Central memory CD8-positive, alpha-beta T cell (primary cell): ENCODE measurements at regions not wholly inside any gene's neighbourhood (a gene's known extent, or its start where the extent isn't known, plus 50 kb on each side); places are given as distances from the start of the nearest gene placed in this dataset.

Experiments
- ATAC-seq: fragments of 150-1000 bp; cut with Tn5 transposase; replicated peaks from 2 replicates; pipeline ENCODE4 v1.10.0; 2022; ENCODE audit warnings: mild to moderate bottlenecking, moderate FRiP score, moderate number of reproducible peaks; ENCODE audit not compliant: poor library complexity, severe bottlenecking; ENCODE audit errors: extremely low read depth
- DNase-seq, 2 donors: peaks; one replicate each; pipeline ENCODE4 v3.0.0; 2021; ENCODE audit warnings: low spot score in 2 of 2
- H3K27ac Mint-ChIP-seq: one replicate; pipeline ENCODE4 v1.8.0; 2022; ENCODE audit warnings: low read depth, mild to moderate bottlenecking, moderate library complexity, mixed read lengths
- H3K27me3 Mint-ChIP-seq: one replicate; pipeline ENCODE4 v1.8.0; 2022; ENCODE audit warnings: mixed read lengths
- H3K36me3 Mint-ChIP-seq: one replicate; pipeline ENCODE4 v1.8.0; 2022; ENCODE audit warnings: mild to moderate bottlenecking, moderate library complexity, mixed read lengths; ENCODE audit not compliant: insufficient read depth
- H3K4me1 Mint-ChIP-seq: one replicate; pipeline ENCODE4 v1.8.0; 2022; ENCODE audit warnings: mixed read lengths
- H3K4me3 Mint-ChIP-seq: one replicate; pipeline ENCODE4 v1.8.0; 2022; ENCODE audit warnings: mild to moderate bottlenecking, moderate library complexity, mixed read lengths
- H3K9me3 Mint-ChIP-seq: one replicate; pipeline ENCODE4 v1.8.0; 2022; ENCODE audit warnings: mixed read lengths

DNA sequence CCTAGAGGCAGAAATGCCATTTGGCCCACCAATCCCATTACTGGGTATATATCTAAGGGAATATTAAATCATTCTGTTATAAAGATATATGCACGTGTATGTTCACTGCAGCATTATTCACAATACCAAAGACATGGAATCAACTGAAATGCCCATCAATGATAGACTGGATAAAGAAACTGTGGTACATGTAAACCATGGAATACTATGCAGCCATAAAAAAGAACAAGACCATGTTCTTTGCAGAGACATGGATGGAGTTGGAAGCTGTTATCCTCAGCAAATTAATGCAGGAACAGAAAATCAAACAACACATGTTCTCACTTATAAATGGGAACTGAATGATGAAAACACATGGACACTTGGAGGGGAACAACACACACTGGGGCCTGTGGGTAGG, 458.4 kb downstream of the CD83 start:
- peaks cover 5% of the 10 kb centered on the region for H3K27me3 Mint-ChIP-seq
- no peak overlapping the region for H3K4me3 Mint-ChIP-seq
- ATAC-seq (no peak), DNase-seq (no peak)
- no peaks in the 10 kb centered on the region for H3K36me3 Mint-ChIP-seq
- no peaks in the 10 kb centered on the region for H3K4me1 Mint-ChIP-seq
- H3K9me3 Mint-ChIP-seq, result no peaks in the 10 kb centered on the region
- no peak overlapping the region for H3K27ac Mint-ChIP-seq

GRCh38 chr6:14578994-14579393, 461.4 kb downstream of the CD83 start:
- no peak overlapping the region for H3K4me3 Mint-ChIP-seq
- no peaks in the 10 kb centered on the region for H3K9me3 Mint-ChIP-seq
- H3K27ac Mint-ChIP-seq, result no peak overlapping the region
- ATAC-seq (no peak), DNase-seq (no peak)
- H3K27me3 Mint-ChIP-seq, result no peaks in the 10 kb centered on the region
- no peaks in the 10 kb centered on the region for H3K4me1 Mint-ChIP-seq
- no peaks in the 10 kb centered on the region for H3K36me3 Mint-ChIP-seq

- Mint-ChIP-seq H3K4me1 (no peaks in the 10 kb centered on the region), H3K4me3 (no peak overlapping the region), H3K9me3 (no peaks in the 10 kb centered on the region), H3K36me3 (no peaks in the 10 kb centered on the region), H3K27me3 (no peaks in the 10 kb centered on the region), H3K27ac (no peak overlapping the region)
- DNase-seq (no peak), ATAC-seq (no peak)
Observed at GRCh38 chr6:14582749-14583148, 465.2 kb downstream of the CD83 start.

DNA sequence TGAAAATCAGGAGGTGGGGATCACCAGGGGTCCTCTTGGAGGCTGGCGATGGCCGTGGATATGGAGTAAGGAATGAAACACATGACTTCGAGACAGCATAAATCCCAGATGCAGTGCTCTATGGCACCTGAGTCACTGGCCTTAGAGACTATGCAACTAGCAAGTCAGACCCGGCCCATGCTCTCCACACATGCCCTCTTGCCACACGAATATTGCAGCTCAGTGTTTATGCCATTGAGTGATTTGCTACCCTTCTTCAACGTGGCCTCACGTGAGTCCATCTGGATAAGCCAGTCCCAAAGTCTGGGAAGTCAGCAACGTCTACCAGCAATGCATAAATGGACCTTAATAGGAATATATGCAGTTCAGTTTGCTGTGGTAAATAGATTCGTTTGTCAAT, 466.3 kb downstream of the CD83 start:
- Mint-ChIP-seq H3K27me3 (no peaks in the 10 kb centered on the region), H3K4me1 (no peaks in the 10 kb centered on the region), H3K27ac (no peak overlapping the region), H3K9me3 (no peaks in the 10 kb centered on the region), H3K36me3 (no peaks in the 10 kb centered on the region), H3K4me3 (no peak overlapping the region)
- DNase-seq, result no peak
- no peak for ATAC-seq

DNA sequence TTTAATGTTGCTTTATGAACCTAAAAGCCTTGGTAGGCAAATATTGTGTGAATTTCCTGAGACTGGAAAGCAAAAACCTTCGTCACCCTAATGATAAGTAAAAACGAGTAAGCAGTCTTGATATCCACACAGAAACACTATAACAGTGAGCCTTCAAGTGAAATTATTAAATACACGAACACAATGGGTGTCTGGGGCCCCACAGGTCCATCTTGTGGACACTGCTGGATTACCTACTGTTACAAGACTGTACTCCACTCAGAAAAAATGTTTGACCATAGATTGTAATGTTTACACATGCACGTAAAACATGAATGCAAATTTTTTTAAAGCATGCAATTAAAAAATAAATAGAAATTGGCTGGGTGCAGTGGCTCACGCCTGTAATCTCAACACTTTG, 466.9 kb downstream of the CD83 start:
- Mint-ChIP-seq H3K4me3 (no peak overlapping the region), H3K9me3 (no peaks in the 10 kb centered on the region), H3K27ac (no peak overlapping the region), H3K4me1 (no peaks in the 10 kb centered on the region), H3K36me3 (no peaks in the 10 kb centered on the region), H3K27me3 (no peaks in the 10 kb centered on the region)
- ATAC-seq, result no peak
- no peak for DNase-seq

- Mint-ChIP-seq H3K27me3 (no peaks in the 10 kb centered on the region), H3K9me3 (no peaks in the 10 kb centered on the region), H3K27ac (no peak overlapping the region), H3K36me3 (no peaks in the 10 kb centered on the region), H3K4me1 (no peaks in the 10 kb centered on the region), H3K4me3 (no peak overlapping the region)
- ATAC-seq (no peak), DNase-seq (no peak)
Observed at GRCh38 chr6:14585689-14586088, 468.1 kb downstream of the CD83 start.

DNA sequence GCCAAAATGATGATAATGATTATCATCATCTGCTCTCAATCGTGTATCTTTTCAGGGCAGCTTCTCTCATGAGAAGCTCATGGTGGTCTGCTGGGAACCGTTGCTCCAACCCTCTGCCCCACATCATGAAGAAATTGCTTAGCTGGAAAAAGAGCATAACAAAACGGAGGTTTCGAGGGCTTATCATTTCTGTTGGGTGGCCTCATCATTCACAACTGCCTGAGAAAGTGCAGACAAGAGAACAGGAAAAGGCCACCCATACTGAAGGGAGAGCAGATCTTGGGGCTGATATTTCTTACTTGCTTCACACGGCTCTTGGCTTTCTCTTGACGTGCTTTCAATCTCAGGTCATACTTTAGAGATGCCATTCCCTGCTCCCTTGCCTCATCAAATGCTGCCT, 471.6 kb downstream of the CD83 start:
- no peaks in the 10 kb centered on the region for H3K4me1 Mint-ChIP-seq
- no peaks in the 10 kb centered on the region for H3K9me3 Mint-ChIP-seq
- H3K27ac Mint-ChIP-seq, result no peak overlapping the region
- DNase-seq, result no peak
- no peaks in the 10 kb centered on the region for H3K36me3 Mint-ChIP-seq
- no peak overlapping the region for H3K4me3 Mint-ChIP-seq
- no peaks in the 10 kb centered on the region for H3K27me3 Mint-ChIP-seq
- ATAC-seq, result no peak

- Mint-ChIP-seq H3K36me3 (no peaks in the 10 kb centered on the region), H3K4me1 (no peaks in the 10 kb centered on the region), H3K27ac (no peak overlapping the region), H3K4me3 (no peak overlapping the region), H3K9me3 (no peaks in the 10 kb centered on the region), H3K27me3 (no peaks in the 10 kb centered on the region)
- ATAC-seq (no peak), DNase-seq (no peak)
Observed at GRCh38 chr6:14590586-14590985, 473.0 kb downstream of the CD83 start.

DNA sequence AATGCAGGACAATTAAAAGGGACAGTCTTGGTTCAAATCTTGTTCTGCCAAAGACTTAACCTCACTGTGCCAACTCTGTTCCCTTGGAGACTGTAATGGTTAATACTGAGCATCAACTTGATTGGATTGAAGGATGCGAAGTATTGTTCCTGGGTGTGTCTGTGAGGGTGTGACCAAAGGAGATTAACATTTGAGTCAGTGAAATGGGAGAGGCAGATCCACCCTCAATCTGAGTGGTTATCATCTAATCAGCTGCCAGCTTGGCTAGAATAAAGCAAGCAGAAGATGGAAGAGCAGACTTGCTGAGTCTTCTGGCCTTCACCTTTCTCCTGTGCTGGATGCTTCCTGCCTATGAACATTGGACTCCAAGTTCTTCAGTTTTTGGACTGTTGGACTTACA, 474.4 kb downstream of the CD83 start:
- no peak for ATAC-seq
- H3K9me3 Mint-ChIP-seq, result no peaks in the 10 kb centered on the region
- no peak overlapping the region for H3K27ac Mint-ChIP-seq

GRCh38 chr6:14593286-14593685, 475.7 kb downstream of the CD83 start:
- Mint-ChIP-seq H3K36me3 (no peaks in the 10 kb centered on the region), H3K4me3 (no peak overlapping the region), H3K27me3 (no peaks in the 10 kb centered on the region), H3K27ac (no peak overlapping the region), H3K4me1 (no peaks in the 10 kb centered on the region), H3K9me3 (no peaks in the 10 kb centered on the region)
- DNase-seq, result no peak
- ATAC-seq, result no peak

More for the DNA sequence above, 474.4 kb downstream of the CD83 start:
- no peak for DNase-seq
- Mint-ChIP-seq H3K27me3 (no peaks in the 10 kb centered on the region), H3K4me3 (no peak overlapping the region), H3K4me1 (no peaks in the 10 kb centered on the region), H3K36me3 (no peaks in the 10 kb centered on the region)

DNA sequence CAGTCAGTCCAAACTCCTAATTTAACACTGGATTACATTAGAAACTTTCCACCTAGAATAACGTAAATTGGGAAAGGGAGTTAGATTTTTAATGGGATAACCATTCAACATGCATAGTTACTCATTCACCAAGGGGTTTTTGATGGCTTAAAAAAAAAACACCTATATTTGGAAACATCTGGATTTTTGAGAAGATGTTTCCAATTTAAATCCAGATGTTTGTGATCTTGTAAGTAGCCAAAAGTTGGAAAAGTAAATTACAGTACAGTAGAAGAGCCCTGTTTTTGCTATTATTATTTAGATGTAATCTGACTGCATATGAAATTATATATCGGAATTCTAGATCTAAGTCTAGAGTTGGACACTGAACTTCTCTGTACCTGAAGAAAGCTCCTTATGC, 478.2 kb downstream of the CD83 start:
- Mint-ChIP-seq H3K9me3 (no peaks in the 10 kb centered on the region), H3K4me1 (no peaks in the 10 kb centered on the region), H3K27me3 (no peaks in the 10 kb centered on the region), H3K36me3 (no peaks in the 10 kb centered on the region), H3K27ac (no peak overlapping the region), H3K4me3 (no peak overlapping the region)
- ATAC-seq (no peak), DNase-seq (no peak)

DNA sequence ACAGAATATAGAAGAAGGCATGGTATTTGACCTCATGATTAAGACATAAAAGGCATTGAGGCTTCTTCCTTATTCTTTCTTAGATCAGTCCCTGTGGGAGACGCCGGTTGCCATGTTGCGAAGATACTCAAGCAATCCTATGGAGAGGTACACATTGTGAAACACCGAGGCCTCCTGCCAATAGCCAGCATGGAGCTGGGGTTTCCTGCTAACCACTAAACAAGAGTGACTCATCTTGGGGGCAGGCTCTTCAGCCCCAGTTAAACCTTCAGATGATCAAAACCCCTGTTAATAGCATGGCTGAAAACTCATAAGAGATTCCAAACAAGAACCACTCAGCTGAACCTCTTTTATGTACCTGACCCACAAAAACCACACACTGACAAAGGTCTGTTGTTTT, 478.8 kb downstream of the CD83 start:
- ATAC-seq (no peak), DNase-seq (no peak)
- Mint-ChIP-seq H3K4me3 (no peak overlapping the region), H3K36me3 (no peaks in the 10 kb centered on the region), H3K27me3 (no peaks in the 10 kb centered on the region), H3K4me1 (no peaks in the 10 kb centered on the region), H3K27ac (no peak overlapping the region), H3K9me3 (no peaks in the 10 kb centered on the region)

- no peak for ATAC-seq
- Mint-ChIP-seq H3K9me3 (no peaks in the 10 kb centered on the region), H3K4me3 (no peak overlapping the region), H3K4me1 (no peaks in the 10 kb centered on the region), H3K36me3 (no peaks in the 10 kb centered on the region), H3K27ac (no peak overlapping the region), H3K27me3 (no peaks in the 10 kb centered on the region)
- no peak for DNase-seq
Observed at GRCh38 chr6:14597090-14597489, 479.5 kb downstream of the CD83 start.
